ENCODE measurements at regions not wholly inside any gene's neighbourhood (a gene's known extent, or its start where the extent isn't known, plus 50 kb on each side); places are given as distances from the start of the nearest gene placed in this dataset.
"Not testable (repeated sequence)": the region's sequence is repeated elsewhere in the genome, so short reads cannot be mapped to it uniquely, and the experiment has no call there.

DNA sequence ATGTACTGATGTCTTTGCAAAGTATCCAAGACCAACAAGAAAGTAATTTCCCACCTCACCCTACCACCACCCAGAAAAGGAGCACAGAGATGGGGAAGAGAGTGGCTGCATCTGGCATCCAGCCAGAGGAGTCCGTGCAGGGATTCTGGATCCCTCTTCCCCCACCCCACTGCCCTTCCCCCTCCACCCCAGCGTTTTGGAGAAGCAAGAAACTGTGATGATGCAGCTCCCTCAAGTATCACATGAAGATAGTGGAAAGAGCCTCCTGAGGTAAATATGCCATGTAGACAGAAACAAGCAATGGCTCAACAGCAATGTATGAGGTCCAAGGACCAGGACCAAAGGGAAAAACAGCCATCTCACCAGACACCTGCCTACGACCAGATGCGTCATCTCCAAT lies 153.8 kb downstream of the DEPDC1B start:
- Histone ChIP-seq H3K4me3 (ENCODE audit: low read depth in 1 of 2, low read length in 2 of 2) (no peak overlapping the region), H3K27me3 (ENCODE audit: low read depth, low read length) (no peaks in the 10 kb centered on the region), H3K27ac (ENCODE audit: low read length) (peak overlapping the region; percentile 60), H3K36me3 (ENCODE audit: control insufficient read depth in 1 of 2, insufficient read depth in 2 of 2, low read length in 2 of 2) (no peaks in the 10 kb centered on the region), H3K9me3 (ENCODE audit: control insufficient read depth in 1 of 2, low read length in 2 of 2) (no peaks in the 10 kb centered on the region), H3K4me1 (ENCODE audit: control insufficient read depth in 1 of 2, insufficient read depth in 2 of 2, low read length in 2 of 2) (peaks cover 6 to 10% of the 10 kb centered on the region in 2 donors)

DNA sequence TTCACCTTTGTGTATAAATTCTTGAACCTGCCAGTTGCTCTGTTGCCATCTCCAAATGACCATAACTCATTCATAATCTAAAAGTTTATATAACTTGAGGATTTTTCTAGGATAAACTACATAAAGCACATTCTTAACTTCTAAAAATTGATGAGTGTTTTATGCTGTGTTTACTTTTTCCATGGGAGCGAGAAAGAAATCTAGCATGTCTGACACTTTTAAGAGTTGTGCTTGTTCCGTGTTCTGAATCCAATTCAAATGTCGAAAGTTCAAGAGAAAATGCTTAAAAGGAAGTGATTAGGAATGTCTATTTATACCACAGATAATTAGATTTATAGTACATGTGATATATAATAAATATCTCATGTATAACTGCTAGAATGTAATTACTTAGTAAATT lies 154.4 kb downstream of the DEPDC1B start:
- peak overlapping the region; percentile 60 for H3K27ac ChIP-seq (ENCODE audit: low read length)
- H3K4me3 ChIP-seq (ENCODE audit: low read depth in 1 of 2, low read length in 2 of 2), result no peak overlapping the region
- H3K4me1 ChIP-seq (ENCODE audit: control insufficient read depth in 1 of 2, insufficient read depth in 2 of 2, low read length in 2 of 2), result peaks cover 10 to 11% of the 10 kb centered on the region in 2 donors
- no peaks in the 10 kb centered on the region for H3K27me3 ChIP-seq (ENCODE audit: low read depth, low read length)
- no peaks in the 10 kb centered on the region for H3K9me3 ChIP-seq (ENCODE audit: control insufficient read depth in 1 of 2, low read length in 2 of 2)
- H3K36me3 ChIP-seq (ENCODE audit: control insufficient read depth in 1 of 2, insufficient read depth in 2 of 2, low read length in 2 of 2), result no peaks in the 10 kb centered on the region

DNA sequence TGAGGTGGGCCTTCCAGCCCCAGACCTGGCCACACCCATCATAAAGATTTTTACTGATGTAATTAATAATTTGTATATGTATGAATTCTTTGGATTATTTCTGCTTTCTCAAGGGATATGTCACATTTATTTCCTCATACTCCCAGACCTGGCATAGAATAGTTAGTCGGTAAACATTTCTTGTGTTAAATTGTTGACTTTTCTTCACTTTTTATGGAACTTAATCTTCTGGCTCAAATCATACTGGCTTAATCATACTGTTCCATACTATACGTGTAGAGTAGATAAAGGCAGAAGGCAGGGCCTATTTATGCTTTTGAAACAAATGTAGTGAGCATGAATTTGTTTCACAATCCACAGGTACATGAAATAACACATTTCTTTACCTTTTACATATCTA lies 155.8 kb downstream of the DEPDC1B start:
- H3K36me3 ChIP-seq (ENCODE audit: control insufficient read depth in 1 of 2, insufficient read depth in 2 of 2, low read length in 2 of 2), result no peaks in the 10 kb centered on the region
- no peak overlapping the region for H3K27ac ChIP-seq (ENCODE audit: low read length)
- no peak overlapping the region for H3K4me3 ChIP-seq (ENCODE audit: low read depth in 1 of 2, low read length in 2 of 2)
- peaks cover 10 to 17% of the 10 kb centered on the region in 2 donors for H3K4me1 ChIP-seq (ENCODE audit: control insufficient read depth in 1 of 2, insufficient read depth in 2 of 2, low read length in 2 of 2)
- H3K9me3 ChIP-seq (ENCODE audit: control insufficient read depth in 1 of 2, low read length in 2 of 2), result no peaks in the 10 kb centered on the region
- no peaks in the 10 kb centered on the region for H3K27me3 ChIP-seq (ENCODE audit: low read depth, low read length)

DNA sequence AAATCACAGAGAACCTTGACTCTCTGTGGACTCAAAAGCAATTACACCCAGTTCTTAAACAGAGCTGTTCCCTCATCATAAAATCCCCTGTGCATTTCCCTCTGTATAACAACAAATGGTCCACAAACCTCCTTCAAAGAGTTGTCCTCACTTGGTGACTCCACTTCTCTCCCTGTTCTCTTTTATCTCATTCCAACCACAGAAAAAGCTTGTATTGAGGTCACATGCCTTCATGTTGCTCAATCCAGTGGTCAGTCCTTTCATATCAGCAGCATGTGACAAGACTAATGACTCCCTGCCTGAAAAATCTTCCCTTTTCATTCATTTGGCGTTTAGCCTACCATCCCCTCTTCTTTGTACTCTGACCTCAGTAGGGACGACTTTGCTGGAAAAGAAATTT lies 158.0 kb downstream of the DEPDC1B start:
- peak overlapping the region; percentile 60 for H3K27ac ChIP-seq (ENCODE audit: low read length)

DNA sequence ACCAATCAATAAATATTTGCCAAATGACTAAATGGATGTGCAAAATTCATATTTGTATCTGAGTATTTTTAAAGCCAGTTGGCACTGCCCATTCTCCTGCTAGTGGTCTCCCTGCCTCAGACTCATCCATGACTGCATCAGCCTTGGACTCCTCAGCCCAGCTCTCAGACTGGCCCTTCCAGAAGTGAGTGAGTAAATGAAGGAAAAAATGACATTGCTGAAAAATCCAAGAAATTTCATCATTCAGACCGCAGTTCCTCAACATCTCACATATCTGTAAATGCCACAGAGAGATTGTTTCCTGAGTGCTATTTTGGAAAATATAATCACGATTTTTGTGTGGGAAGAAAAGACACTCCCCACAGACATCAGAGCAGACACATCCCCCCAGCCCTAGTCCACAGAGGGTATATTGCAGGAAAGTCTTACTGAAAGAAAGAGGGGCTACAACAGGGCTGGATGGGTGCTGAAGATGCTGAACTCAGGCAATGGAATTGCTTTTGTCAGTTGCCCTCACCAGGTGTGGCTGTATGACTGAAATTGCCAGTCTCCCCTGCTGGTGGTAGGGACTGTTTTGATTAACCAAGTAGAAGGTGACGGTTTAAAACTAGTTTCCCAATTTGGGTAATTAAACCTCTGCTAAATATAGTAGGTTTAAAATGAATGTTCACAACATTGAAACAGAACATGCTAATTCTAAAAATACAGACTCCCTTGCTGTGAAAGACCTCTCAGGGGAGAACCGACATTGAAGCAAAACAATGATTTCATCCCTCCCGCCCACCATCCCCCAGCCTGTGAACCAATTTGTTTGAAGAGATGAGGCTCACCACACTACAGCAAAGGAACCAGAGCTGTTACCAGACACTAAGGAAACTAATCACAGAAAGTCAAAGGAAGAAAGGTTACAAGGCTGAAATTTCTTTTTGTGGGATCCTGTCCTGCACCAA lies 158.8 kb downstream of the DEPDC1B start:
- no peak overlapping the region for H3K4me3 ChIP-seq (ENCODE audit: low read depth in 1 of 2, low read length in 2 of 2)
- no peaks in the 10 kb centered on the region for H3K27me3 ChIP-seq (ENCODE audit: low read depth, low read length)
- no peaks in the 10 kb centered on the region for H3K9me3 ChIP-seq (ENCODE audit: control insufficient read depth in 1 of 2, low read length in 2 of 2)
- H3K4me1 ChIP-seq (ENCODE audit: control insufficient read depth in 1 of 2, insufficient read depth in 2 of 2, low read length in 2 of 2), result peaks cover 10 to 17% of the 10 kb centered on the region in 2 donors
- H3K36me3 ChIP-seq (ENCODE audit: control insufficient read depth in 1 of 2, insufficient read depth in 2 of 2, low read length in 2 of 2), result no peaks in the 10 kb centered on the region
- H3K27ac ChIP-seq (ENCODE audit: low read length), result peak overlapping the region; percentile 60

More for the DNA sequence above, 158.0 kb downstream of the DEPDC1B start:
- H3K27me3 ChIP-seq (ENCODE audit: low read depth, low read length), result no peaks in the 10 kb centered on the region
- H3K4me3 ChIP-seq (ENCODE audit: low read depth in 1 of 2, low read length in 2 of 2), result no peak overlapping the region
- no peaks in the 10 kb centered on the region for H3K9me3 ChIP-seq (ENCODE audit: control insufficient read depth in 1 of 2, low read length in 2 of 2)
- peaks cover 10 to 17% of the 10 kb centered on the region in 2 donors for H3K4me1 ChIP-seq (ENCODE audit: control insufficient read depth in 1 of 2, insufficient read depth in 2 of 2, low read length in 2 of 2)
- H3K36me3 ChIP-seq (ENCODE audit: control insufficient read depth in 1 of 2, insufficient read depth in 2 of 2, low read length in 2 of 2), result no peaks in the 10 kb centered on the region

DNA sequence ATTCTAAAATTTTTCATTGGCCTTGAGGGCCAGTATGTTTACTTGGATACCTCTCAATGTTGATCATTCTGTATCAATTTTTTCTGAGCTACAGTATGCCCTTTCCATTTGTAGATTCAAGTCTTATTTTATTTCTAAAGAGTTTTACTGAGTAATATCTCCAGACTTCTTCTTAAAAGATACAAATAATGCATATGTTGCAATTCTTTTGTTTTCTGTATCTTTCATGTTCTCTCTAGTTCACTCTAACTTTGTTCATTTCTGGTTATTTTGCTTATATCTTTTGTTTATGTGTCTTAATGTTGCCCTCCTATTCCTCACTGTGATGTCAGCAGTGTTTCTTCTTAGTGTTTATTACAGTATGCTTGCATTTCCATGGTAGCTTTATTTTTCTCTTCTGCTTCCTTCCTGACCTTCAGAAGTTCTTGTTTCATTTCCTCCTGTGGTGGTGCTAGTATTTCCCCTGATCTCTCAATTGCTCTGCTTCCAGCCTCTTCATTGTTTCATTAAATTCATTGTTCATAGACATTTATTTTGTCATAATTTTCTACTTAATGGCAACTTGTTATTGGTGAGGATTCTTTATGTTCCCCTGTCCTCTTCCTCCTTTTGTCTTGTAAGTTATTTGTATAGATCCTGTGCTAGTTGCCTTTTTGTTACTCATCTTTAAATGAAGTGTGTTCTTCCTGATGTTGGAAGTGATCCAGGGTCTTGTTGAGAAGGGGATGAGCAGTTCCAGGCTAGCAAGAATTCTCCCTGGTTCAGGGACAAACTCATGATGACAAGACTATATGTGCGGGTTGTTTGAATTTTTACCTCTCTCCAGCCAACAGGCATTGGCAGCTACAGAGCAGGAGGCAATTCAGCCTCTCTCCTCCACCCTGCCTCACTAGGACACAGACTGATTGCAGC lies 160.8 kb downstream of the DEPDC1B start:
- peak overlapping the region; percentile 21 for H3K27ac ChIP-seq (ENCODE audit: low read length)
- peaks cover 5 to 17% of the 10 kb centered on the region in 2 donors for H3K4me1 ChIP-seq (ENCODE audit: control insufficient read depth in 1 of 2, insufficient read depth in 2 of 2, low read length in 2 of 2)
- H3K4me3 ChIP-seq (ENCODE audit: low read depth in 1 of 2, low read length in 2 of 2), result no peak overlapping the region
- no peaks in the 10 kb centered on the region for H3K27me3 ChIP-seq (ENCODE audit: low read depth, low read length)
- no peaks in the 10 kb centered on the region for H3K36me3 ChIP-seq (ENCODE audit: control insufficient read depth in 1 of 2, insufficient read depth in 2 of 2, low read length in 2 of 2)
- no peaks in the 10 kb centered on the region for H3K9me3 ChIP-seq (ENCODE audit: control insufficient read depth in 1 of 2, low read length in 2 of 2)

DNA sequence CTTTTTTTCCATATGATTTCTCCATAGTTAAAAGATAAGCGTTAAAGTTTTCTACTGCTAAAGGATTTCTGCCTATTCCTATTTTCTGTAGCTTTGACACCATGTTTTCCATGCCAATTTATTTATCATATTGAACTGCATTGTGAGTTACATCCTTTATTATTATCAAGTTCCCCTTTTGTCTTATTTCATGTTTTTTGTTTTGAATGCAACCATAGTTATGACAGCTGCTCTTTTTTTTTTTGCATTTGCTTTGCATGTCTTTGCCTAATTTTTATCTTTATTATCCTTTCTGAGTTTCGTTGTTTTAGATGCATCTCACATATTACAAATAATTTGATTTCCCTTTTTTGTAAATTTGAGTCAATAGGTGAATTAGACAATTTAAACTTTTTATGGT lies 161.5 kb downstream of the DEPDC1B start:
- H3K4me1 ChIP-seq (ENCODE audit: control insufficient read depth in 1 of 2, insufficient read depth in 2 of 2, low read length in 2 of 2), result peaks cover 5 to 17% of the 10 kb centered on the region in 2 donors
- no peaks in the 10 kb centered on the region for H3K27me3 ChIP-seq (ENCODE audit: low read depth, low read length)
- no peaks in the 10 kb centered on the region for H3K36me3 ChIP-seq (ENCODE audit: control insufficient read depth in 1 of 2, insufficient read depth in 2 of 2, low read length in 2 of 2)
- no peak overlapping the region for H3K4me3 ChIP-seq (ENCODE audit: low read depth in 1 of 2, low read length in 2 of 2)
- no peak overlapping the region for H3K27ac ChIP-seq (ENCODE audit: low read length)
- H3K9me3 ChIP-seq (ENCODE audit: control insufficient read depth in 1 of 2, low read length in 2 of 2), result no peaks in the 10 kb centered on the region

DNA sequence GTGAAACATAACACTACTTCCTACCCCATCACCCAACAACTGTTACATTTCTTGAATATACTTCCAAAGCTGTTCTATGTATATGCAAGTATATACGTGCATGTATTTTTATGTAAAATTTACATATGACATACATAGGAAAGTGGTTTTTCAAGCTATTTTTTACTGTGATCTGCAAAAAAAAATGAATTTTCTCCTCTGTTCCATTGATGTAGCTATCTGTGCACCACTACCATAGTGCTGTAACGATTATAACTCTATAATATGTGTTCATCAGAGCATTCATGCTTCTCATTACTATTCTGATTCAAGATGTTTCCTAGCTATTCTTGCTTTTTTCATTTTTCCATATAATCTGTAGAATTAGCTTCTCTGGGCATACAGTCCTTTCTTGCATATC lies 164.0 kb downstream of the DEPDC1B start:
- H3K36me3 ChIP-seq (ENCODE audit: control insufficient read depth in 1 of 2, insufficient read depth in 2 of 2, low read length in 2 of 2), result no peaks in the 10 kb centered on the region
- H3K27ac ChIP-seq (ENCODE audit: low read length), result no peak overlapping the region
- H3K4me3 ChIP-seq (ENCODE audit: low read depth in 1 of 2, low read length in 2 of 2), result no peak overlapping the region
- H3K9me3 ChIP-seq (ENCODE audit: control insufficient read depth in 1 of 2, low read length in 2 of 2), result no peaks in the 10 kb centered on the region
- H3K4me1 ChIP-seq (ENCODE audit: control insufficient read depth in 1 of 2, insufficient read depth in 2 of 2, low read length in 2 of 2), result peaks cover 0 to 10% of the 10 kb centered on the region in 2 donors
- no peaks in the 10 kb centered on the region for H3K27me3 ChIP-seq (ENCODE audit: low read depth, low read length)

DNA sequence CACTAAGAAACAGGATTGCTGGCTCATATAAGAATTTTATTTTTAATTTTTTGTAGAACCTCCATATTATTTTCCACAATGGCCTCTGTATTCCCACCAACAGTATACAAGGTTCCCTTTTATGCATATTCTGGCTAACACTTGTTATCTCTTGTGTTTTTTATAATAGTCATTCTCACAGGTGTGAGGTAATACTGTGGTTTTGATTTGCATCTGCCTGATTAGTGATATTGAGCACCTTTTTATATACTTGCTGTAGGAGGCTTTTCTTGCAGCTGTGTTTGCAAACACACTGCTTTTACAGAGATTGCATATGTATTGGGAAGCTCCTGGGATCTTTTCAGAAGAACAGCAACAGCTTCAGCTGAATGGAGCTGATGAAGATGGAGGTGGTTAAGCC lies 164.8 kb downstream of the DEPDC1B start:
- H3K4me3 ChIP-seq (ENCODE audit: low read depth in 1 of 2, low read length in 2 of 2), result no peak overlapping the region
- no peaks in the 10 kb centered on the region for H3K9me3 ChIP-seq (ENCODE audit: control insufficient read depth in 1 of 2, low read length in 2 of 2)

DNA sequence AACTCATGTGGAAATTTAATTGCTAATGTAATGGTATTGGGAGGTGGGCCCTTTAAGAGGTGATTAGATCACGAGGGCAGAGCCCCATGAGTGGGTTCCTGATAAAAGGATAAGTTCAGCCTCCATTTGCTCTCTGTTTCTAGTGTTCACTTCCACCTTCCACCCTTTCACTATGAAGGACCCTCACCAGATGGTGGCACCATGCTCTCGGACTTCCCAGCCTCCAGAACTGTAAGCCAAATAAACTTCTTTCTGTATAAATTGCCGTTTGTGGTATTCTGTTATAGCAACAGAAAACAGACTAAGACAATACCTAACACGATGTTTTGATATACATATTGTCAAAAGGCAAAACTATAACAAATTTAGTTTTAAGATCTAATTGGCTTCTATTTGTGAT lies 166.2 kb downstream of the DEPDC1B start:
- Histone ChIP-seq H3K4me3 (ENCODE audit: low read depth in 1 of 2, low read length in 2 of 2) (no peak overlapping the region), H3K36me3 (ENCODE audit: control insufficient read depth in 1 of 2, insufficient read depth in 2 of 2, low read length in 2 of 2) (no peaks in the 10 kb centered on the region), H3K4me1 (ENCODE audit: control insufficient read depth in 1 of 2, insufficient read depth in 2 of 2, low read length in 2 of 2) (peaks cover 0 to 5% of the 10 kb centered on the region in 2 donors), H3K27ac (ENCODE audit: low read length) (no peak overlapping the region), H3K9me3 (ENCODE audit: control insufficient read depth in 1 of 2, low read length in 2 of 2) (no peaks in the 10 kb centered on the region), H3K27me3 (ENCODE audit: low read depth, low read length) (no peaks in the 10 kb centered on the region)

More for the DNA sequence above, 164.8 kb downstream of the DEPDC1B start:
- no peaks in the 10 kb centered on the region for H3K27me3 ChIP-seq (ENCODE audit: low read depth, low read length)
- no peak overlapping the region for H3K27ac ChIP-seq (ENCODE audit: low read length)
- no peaks in the 10 kb centered on the region for H3K36me3 ChIP-seq (ENCODE audit: control insufficient read depth in 1 of 2, insufficient read depth in 2 of 2, low read length in 2 of 2)
- H3K4me1 ChIP-seq (ENCODE audit: control insufficient read depth in 1 of 2, insufficient read depth in 2 of 2, low read length in 2 of 2), result peaks cover 0 to 2% of the 10 kb centered on the region in 2 donors

DNA sequence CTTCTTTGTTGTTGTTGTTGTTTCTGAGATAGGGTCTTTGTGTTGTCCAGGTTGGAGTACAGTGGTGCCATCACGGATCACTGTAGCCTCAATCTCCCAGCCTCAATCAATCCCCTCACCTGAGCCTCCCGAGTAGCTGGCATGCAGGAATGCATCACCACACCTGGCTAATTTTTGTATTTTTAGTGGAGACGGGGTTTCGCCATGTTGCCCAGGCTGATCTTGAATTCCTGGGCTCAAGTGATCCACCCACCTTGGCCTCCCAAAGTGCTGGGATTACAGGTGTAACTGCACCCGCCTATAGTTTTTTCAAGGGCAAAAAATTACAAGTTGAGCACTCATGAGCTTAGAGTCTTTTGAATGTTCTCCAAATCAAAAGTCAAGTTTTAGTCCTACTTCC lies 167.2 kb downstream of the DEPDC1B start:
- not testable (repeated sequence) for H3K27me3 ChIP-seq (ENCODE audit: low read depth, low read length); H3K36me3 ChIP-seq (ENCODE audit: control insufficient read depth in 1 of 2, insufficient read depth in 2 of 2, low read length in 2 of 2); H3K4me1 ChIP-seq (ENCODE audit: control insufficient read depth in 1 of 2, insufficient read depth in 2 of 2, low read length in 2 of 2); H3K9me3 ChIP-seq (ENCODE audit: control insufficient read depth in 1 of 2, low read length in 2 of 2); H3K4me3 ChIP-seq (ENCODE audit: low read depth in 1 of 2, low read length in 2 of 2); H3K27ac ChIP-seq (ENCODE audit: low read length)

All from muscle layer of duodenum (tissue), 2 donors.